ENCODE measurements at regions not wholly inside any gene's neighbourhood (a gene's known extent, or its start where the extent isn't known, plus 50 kb on each side); places are given as distances from the start of the nearest gene placed in this dataset.
"Not testable (repeated sequence)": the region's sequence is repeated elsewhere in the genome, so short reads cannot be mapped to it uniquely, and the experiment has no call there.

- DNase-seq = no peak
Observed at GRCh38 chr2:228407821-228408220, 226.3 kb upstream of the SPHKAP start.

GRCh38 chr2:228401065-228401912, 219.8 kb upstream of the SPHKAP start:
- DNase-seq = no peak

- DNase-seq = no peak
Observed at GRCh38 chr2:228387776-228388175, 206.3 kb upstream of the SPHKAP start.

- no peak for DNase-seq
Observed at GRCh38 chr2:228378696-228379425, 197.4 kb upstream of the SPHKAP start.

GRCh38 chr2:228378233-228378632, 196.7 kb upstream of the SPHKAP start:
- DNase-seq = no peak

GRCh38 chr2:228377533-228377932, 196.0 kb upstream of the SPHKAP start:
- DNase-seq = no peak

- DNase-seq = no peak
Observed at GRCh38 chr2:228374741-228375140, 193.3 kb upstream of the SPHKAP start.

- DNase-seq = no peak
Observed at GRCh38 chr2:228373191-228373590, 191.7 kb upstream of the SPHKAP start.

GRCh38 chr2:228372212-228372611, 190.7 kb upstream of the SPHKAP start:
- DNase-seq = no peak

GRCh38 chr2:228369400-228370031, 188.0 kb upstream of the SPHKAP start:
- DNase-seq = no peak

GRCh38 chr2:228367356-228367755, 185.9 kb upstream of the SPHKAP start:
- DNase-seq = no peak

- DNase-seq = no peak
Observed at GRCh38 chr2:228359473-228359872, 178.0 kb upstream of the SPHKAP start.

GRCh38 chr2:228355897-228356296, 174.4 kb upstream of the SPHKAP start:
- no peak for DNase-seq

GRCh38 chr2:228352980-228353379, 171.5 kb upstream of the SPHKAP start:
- not testable (repeated sequence) for DNase-seq

- DNase-seq = no peak
Observed at GRCh38 chr2:228352048-228352447, 170.6 kb upstream of the SPHKAP start.

- DNase-seq = no peak
Observed at GRCh38 chr2:228348516-228349064, 167.1 kb upstream of the SPHKAP start.

- DNase-seq = no peak
Observed at GRCh38 chr2:228344531-228344930, 163.0 kb upstream of the SPHKAP start.

GRCh38 chr2:228339525-228339924, 158.0 kb upstream of the SPHKAP start:
- no peak for DNase-seq

GRCh38 chr2:228334180-228334579, 152.7 kb upstream of the SPHKAP start:
- no peak for DNase-seq

GRCh38 chr2:228329282-228329681, 147.8 kb upstream of the SPHKAP start:
- no peak for DNase-seq

- DNase-seq = no peak
Observed at GRCh38 chr2:228321015-228321414, 139.5 kb upstream of the SPHKAP start.

- no peak for DNase-seq
Observed at GRCh38 chr2:228318218-228318617, 136.7 kb upstream of the SPHKAP start.

- no peak for DNase-seq
Observed at GRCh38 chr2:228312172-228312571, 130.7 kb upstream of the SPHKAP start.

Measured in NCI-H748 treated with DMSO at 0.1 percent for 48 hours (cell line).